ENCODE measurements at regions not wholly inside any gene's neighbourhood (a gene's known extent, or its start where the extent isn't known, plus 50 kb on each side); places are given as distances from the start of the nearest gene placed in this dataset.

DNA sequence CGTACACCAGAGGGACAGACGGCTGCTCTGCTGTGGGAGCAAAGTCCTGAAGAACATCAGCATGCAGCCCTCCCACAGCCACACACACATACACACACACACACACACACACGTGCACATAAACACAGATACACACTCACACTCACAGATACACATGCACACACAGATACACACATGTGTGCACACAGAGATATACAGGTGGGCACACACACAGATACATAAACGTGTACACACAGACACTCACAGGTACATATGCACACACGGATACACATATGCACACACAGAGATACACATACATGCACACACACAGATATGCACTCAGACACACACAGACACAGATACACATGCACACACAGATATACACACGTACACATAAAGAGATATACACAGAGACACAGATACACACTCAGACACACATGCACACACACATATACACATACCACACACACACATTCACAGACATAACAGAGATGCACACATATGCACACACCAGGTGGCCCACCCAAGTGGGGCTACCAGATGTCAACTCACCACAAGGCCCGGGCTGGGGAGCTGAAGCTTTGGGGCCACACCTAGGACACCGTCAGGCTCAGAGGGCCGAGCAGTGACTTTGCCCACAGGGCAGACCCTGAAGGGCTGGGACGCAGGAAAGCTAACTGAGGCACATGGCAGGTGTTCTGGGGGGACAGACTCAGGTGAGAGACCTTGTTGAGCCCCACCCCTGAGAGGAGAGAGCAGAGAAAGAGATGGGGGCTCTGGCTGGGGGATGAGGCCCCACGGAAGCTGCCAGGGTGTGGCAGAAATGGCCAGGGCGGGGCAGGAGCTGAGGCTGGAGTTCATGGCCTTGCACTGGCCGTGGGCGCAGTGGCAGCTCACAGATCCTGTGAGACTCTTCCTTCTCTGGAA, 148.6 kb upstream of the PPP1R26 start:
- in situ Hi-C loops (cut with HindIII; ENCODE audit: low sequenced_read_pairs), result no loop called here

DNA sequence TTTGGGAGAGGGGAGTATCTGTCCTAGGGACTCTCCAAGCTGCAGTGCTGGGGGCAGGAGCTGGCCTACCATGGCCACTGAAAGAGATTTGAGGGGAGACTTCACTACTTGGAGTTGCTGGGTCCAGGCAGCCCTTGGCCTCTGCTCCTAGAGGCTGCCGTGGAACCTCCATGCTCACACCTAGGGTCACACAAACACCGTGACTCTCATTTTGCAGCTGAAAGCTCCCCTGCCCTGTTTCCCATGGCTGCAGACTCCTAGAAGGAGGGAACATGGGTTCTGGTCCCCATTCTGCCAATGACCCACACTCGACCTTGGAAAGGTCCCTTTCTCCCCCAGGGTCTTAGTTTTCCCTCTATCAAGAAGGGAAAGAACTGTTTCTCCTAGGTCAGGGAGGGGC, 147.1 kb upstream of the PPP1R26 start:
- in situ Hi-C loops (cut with HindIII; ENCODE audit: low sequenced_read_pairs), result no loop called here

DNA sequence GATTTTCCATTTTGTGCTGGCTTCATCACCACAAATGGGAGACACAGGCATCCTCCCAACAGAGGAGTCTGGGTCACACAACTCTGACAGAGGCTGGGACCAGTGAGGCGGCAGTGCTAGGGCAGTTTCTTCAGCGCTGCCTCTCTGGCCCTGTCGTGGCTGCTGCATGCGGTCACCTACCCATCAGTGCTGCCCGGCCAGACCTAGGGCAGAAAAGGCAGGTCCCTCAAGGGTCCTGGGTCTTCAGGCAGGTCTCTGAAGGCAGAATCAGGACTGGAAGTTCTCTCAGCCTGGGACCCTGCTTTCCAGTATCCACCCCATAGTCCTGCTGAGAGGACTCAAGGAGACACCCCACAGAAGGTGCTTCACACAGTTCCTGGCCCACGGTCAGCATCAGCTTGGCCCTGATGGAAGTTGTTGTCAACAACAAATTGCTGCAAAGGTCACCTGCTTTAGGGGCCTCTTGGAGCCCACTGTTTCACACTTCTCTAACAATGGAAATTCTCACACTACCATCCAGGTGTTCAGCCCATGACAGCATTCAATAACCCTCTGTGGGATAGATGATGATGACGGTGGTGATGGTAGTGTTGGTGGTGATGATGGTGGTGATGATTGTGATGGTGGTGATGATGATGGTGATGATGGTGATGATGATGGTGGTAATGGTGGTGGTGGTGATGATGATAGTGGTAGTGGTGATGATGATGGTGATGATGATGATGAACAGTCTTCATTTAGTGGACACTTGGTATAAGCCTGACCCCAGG, 146.4 kb upstream of the PPP1R26 start:
- in situ Hi-C loops (cut with HindIII; ENCODE audit: low sequenced_read_pairs), result no loop called here

DNA sequence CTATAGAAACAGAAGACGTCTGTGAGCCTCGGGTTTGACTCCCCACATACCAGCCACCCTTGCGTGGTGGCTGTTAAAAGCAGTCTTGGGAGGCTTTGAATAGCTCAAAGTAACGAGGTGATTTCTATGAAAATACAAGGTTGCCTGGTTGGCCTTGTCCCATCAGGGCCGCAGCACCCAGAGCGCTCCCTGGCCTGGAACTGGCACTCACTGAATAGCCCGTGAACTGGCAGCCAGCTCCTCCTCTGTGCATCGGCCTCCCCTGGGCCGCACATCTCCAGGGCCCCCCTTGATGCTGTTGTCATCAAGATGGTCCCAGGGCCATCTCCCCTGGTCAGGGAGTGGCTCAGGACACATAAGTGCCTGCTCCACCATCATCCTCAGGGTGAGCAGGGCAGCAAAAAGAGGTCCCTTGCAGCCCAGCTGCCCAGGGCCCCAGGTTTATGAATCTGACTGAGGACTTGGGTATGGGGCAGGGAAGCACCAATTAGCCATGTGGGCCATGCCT, 144.6 kb upstream of the PPP1R26 start:
- in situ Hi-C loops (cut with HindIII; ENCODE audit: low sequenced_read_pairs), result no loop called here

DNA sequence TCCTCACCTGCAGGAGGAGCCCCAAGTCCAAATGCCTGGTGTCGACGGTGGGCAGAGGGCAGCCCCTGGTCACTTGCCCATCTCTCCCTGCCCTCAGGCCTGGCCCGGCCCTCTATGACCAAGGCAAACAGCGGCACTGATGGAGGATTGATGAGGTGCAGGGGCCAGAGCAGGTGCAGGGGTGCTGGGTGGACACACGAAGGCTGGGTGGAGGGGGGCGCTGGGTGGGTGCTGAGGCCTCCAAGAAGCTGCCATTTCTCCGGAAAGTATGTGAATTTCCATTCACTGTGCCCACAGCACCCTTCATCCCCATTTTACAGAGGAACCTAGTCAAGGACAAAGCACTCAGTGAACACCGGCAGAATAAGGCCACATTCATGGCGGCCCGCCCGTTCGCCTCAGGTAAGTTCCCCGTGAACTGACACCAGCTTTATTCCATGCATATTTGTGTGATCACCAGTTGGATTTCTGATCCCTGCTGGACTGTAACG, 143.8 kb upstream of the PPP1R26 start:
- in situ Hi-C loops (cut with HindIII; ENCODE audit: low sequenced_read_pairs), result no loop called here

DNA sequence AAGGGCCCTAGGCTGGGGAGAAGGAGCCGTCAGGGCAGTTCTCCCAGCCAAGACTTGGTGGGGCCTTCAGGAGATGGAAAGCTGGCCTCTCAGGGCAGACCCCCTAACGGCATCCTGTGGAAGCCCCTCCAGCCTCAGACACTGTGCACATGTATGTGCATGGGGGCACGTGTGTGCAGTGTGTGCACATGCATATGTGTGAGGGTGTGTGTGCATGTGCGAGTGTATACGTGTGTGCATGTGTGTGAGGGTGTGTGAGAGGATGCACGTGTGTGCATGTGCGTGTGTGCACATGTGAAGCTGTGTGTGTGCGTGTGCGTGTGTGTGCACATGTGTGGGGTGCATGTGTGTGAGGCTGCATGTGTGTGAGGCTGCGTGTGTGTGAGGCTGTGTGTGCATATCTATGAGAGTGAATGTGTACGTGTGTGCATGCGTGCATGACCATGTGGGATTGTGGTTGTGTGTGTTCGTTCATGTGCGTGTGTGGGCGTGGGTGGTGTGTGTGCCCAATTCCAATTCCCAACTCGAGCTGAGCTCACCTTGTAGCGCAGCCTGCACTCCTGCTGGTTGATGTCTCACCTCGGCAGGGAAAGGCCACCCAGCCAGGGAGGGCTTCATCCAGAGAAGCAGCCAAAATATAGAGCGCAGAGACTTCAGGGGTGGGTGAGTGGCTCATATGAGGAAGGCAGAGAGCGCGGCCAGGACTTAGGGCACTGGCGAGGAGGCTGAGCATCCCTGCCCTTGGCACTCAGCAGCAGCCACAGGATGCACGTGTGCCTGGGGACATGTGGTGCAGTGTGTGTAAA, 142.7 kb upstream of the PPP1R26 start:
- in situ Hi-C loops (cut with HindIII; ENCODE audit: low sequenced_read_pairs), result no loop called here

DNA sequence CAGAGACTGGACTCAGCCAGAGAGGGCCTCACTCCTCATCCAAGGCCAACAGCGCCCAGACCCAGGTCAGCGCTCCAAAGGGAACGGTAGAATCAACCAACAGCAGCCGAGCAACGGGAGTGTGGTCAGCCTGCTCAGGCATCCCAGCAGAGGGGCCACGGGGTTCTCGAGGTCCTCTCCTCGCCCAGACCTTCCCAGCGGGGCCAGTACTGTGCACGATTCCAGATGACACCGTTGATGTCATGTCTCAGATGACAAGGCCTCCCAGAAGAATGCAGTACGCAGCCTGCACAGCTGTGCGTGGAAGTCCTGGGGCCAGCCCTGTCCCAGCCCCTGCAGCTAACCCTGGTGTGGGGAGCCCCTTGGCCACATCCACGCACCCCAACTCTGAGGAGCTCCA, 141.0 kb upstream of the PPP1R26 start:
- in situ Hi-C loops (cut with HindIII; ENCODE audit: low sequenced_read_pairs), result no loop called here

DNA sequence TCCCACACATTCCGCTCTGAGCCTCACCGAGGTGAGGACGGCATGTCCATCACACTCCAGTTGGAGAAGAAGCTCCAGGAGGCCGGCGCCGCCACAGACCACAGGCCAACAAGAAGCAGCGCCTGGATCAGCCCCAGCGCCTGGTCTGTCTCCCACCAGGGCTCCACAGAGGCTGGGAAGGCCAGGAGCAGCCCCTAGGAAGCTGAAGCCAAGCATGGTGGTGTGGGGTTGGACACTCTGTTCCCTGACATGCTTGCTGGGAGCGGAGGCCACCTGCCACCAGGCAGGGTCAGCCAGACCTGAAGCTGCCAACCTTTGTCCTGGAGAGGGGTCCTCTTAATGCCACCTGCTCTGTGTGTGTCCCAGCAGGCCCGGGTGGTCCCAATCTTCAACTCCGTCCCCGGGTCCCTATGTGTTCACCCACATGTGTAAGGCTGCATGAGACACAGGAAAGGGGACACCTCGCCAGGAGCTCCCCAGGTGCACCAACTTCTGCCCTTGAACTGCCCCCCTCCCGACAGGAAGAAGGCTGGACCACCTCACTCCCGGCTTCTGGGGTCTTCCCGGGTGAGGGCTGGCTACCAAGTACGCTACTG, 140.1 kb upstream of the PPP1R26 start:
- in situ Hi-C loops (cut with HindIII; ENCODE audit: low sequenced_read_pairs), result no loop called here

DNA sequence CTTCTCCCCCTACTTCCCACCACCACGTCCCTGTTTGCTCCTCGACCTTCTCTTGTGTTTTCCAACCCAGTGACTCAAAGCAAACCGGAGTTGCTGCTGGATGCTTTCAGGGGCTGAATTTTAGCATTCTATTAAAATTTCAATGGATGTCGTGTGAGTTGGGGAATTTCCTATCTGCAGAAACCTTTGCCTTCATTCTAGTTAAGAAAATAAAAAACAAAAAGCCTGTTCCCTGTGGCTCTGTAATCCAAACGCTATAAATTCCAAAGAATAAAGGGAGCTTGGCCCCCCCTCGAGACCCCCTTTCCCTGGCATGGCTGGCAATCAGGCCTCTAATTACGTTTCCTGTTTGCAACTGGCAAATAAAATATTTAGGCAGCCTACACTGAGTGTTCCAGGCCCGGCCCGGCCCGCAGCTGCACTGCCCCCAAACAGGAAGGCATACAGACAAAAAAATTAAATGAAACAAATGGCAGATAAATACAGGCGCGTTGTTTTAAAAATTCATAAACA, 139.4 kb upstream of the PPP1R26 start:
- in situ Hi-C loops (cut with HindIII; ENCODE audit: low sequenced_read_pairs), result no loop called here

DNA sequence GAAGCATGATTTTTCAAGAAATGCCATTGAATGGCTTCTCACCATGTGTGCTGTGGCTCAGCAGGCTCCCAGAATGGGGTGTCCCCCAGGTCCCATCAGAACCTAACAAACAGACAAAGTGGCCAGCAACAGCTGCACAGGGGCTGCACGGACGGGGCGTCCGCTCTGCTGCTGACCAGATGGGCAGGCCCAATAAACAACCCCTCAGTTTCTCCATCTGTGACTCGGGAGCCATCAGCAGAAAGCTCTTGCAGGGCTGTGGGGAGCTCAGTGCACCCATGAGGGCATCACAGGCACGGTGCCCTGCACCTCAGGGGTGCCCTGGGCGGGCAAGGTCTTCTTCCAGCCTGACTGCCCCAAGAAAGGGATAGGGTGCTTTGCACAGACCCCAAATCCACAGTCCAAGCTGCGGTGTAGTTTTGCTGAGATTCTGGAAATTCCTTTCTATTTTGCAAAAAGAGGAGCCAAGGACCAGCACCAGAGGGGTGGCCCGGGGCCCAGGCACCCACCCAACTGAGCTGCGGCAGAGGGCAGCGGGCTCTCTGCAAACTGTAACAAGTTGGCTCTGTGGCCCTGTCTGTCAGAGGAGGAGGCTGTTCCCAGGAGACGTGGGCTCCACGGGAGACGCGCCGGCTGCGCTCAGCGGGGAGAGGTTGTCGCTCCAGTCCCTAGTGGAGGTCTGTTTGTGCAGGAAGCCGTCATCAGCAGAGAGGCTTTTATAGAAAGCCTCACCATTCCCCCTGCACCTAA, 138.7 kb upstream of the PPP1R26 start:
- in situ Hi-C loops (cut with HindIII; ENCODE audit: low sequenced_read_pairs), result no loop called here

DNA sequence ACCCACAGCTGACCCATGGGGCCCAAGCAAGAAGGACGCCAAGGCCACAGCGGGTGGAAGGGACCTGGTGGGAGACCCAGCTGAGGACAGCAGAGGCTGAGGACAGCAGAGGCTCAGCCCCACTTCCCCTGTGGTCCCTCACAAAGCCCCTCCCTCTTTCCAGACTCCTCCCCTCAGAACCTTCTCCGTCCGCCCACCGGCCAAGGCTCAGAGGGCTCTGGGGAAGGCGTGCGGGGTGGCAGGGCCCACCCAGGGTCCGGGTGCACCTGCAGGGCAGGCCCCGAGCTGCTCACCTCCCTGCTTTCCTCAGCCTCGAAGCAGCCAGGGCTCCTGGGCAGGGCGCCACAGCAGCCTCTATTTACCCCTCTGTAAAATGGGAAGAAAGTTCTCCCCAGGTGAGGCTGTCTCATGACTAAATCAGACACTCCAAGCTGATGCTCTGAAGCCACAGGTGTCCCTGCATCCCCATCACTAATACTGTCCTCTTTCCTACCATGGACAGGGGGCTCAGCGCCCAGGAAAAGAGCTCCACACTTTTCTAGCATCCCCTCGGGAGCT, 137.9 kb upstream of the PPP1R26 start:
- in situ Hi-C loops (cut with HindIII; ENCODE audit: low sequenced_read_pairs), result no loop called here

DNA sequence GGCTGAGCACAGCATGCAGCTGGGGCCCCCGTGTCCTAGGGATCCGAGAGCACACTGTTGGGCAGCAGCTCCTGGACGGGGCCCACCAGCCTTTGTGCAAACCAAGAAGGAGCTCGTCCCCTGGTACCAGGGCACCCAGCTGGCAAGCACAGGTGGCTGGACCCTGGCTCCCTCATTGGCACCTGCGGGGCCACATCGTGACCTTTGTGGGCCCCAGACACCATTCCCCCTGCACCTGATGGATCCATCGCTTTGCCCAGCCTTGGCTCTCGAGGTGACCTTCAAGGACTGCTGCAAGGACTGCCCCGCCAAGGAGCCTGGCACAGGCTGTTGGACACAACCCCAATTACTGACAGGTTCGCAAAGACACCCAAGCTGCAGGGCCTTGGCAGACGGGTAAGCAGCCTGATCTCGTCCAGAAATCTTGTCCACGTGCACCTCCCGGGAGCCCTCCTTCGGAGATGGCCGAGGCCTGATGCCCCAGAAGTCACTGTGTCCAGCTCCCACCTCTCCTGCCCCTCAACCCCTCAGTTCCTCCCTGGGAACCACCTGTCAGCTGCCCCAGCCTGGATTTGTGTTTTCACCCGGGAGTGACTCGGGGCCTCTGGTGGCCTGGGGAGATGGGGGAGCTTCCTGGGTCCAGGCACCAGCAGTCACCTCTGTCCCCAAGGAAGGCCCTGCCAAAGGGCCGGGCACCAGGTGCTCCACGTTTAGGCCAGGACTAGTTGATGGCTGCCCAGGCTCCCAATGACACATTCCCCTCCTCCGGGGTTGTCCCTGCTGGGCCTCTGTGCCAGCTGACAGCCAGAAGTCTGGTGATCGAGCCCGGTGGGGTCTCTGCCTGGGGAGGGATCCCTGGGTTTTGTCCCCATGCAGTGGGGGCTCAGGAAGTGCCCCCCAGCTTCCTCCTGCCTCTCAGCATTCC, 137.1 kb upstream of the PPP1R26 start:
- in situ Hi-C loops (cut with HindIII; ENCODE audit: low sequenced_read_pairs), result no loop called here

DNA sequence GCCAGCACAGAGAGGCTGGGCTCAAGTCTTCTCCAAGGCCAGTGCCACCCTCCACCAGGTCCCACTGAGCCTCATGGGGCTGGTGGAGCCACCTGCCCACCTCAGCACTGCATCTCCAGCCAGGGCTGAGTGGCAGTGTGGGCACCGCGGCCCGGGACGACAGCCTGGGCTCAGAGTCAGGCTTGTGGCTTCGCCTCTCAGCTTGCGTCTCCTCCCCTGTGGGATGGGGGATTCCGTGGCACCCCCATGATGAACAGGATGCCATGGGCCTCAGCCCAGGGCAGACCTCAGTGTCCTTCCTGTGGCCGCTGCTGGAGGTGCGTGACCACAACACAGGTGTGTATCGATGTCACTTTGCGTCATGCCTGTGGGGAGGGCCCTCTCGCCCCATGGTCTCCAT, 136.4 kb upstream of the PPP1R26 start:
- in situ Hi-C loops (cut with HindIII; ENCODE audit: low sequenced_read_pairs), result no loop called here

DNA sequence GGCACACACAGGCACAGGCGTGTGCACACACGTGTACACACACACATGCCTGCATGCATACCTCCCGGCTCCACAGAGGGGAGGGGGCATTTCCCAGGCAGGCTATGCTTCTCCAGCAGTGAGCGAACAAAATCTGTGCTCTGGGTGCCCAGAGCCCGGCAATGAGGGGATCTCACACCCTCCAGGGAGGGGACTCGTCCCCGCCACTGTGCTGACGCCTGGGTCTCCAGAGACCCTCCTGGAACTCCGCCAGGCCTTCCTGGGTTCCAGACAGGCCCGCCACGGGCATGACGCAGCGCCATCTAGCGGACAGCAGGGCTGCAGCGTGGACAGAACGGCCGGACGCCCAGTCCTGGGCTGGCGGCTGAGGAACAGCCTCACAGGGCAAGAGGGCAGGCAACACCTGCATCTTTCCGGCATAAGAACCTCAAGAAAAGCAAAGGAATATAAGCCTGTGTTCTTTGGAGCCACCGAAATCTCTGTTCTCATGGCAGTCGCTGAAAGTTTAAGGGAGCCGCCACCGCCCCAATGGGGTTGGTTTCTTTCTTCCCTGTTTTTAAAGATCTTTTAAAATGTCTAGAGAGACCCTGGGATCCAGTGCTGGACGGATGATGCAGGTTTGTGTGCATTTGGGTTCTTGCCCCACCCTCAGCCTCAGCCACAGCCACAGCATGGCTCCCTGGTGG, 135.6 kb upstream of the PPP1R26 start:
- in situ Hi-C loops (cut with HindIII; ENCODE audit: low sequenced_read_pairs), result no loop called here

DNA sequence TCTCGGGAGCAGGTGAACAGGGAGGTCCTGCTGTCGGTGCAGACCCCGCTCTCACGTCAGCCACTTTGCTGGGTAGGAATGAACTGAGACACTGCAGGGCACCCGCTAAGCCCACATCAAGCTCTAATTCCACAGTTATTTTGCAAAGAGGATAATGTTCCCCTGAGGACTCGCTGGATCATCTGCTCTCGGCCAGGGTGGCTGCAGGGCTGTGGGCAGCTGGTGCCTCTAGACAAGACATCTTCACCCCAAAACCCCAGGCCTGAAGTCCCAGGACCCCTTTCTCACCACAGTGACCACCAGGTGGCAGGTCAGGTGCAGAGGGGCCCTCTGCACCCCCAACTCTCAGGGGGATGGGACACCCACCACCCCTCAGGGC, 135.1 kb upstream of the PPP1R26 start:
- in situ Hi-C loops (cut with HindIII; ENCODE audit: low sequenced_read_pairs), result no loop called here

DNA sequence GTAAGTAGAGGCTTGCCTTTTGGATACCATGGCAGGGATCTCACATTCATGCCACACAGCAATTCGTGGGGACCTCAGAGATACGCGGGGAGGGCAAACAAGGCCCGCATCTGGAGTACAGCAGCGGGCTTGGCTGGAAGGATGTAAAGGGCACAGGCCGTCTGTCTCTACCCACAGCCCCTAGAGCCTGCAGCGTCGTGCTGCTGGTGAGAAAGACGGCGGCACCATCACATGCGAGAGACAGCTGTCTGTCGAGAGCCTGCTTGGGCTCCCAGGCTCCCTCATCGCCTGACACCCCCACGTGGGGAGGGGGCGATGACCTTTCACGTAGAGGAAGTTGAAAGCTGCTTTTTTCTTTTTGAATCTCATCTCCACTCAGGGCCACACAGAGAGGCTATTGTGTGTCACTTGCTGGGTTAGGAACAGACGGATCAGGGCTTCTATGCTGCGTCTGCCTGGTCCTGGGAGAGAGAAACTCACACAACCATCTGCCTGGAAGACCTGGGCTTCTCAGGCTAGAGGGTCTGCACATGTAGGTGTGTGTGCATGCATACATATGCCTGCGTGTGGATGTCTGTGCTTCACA, 134.6 kb upstream of the PPP1R26 start:
- in situ Hi-C loops (cut with HindIII; ENCODE audit: low sequenced_read_pairs), result no loop called here

DNA sequence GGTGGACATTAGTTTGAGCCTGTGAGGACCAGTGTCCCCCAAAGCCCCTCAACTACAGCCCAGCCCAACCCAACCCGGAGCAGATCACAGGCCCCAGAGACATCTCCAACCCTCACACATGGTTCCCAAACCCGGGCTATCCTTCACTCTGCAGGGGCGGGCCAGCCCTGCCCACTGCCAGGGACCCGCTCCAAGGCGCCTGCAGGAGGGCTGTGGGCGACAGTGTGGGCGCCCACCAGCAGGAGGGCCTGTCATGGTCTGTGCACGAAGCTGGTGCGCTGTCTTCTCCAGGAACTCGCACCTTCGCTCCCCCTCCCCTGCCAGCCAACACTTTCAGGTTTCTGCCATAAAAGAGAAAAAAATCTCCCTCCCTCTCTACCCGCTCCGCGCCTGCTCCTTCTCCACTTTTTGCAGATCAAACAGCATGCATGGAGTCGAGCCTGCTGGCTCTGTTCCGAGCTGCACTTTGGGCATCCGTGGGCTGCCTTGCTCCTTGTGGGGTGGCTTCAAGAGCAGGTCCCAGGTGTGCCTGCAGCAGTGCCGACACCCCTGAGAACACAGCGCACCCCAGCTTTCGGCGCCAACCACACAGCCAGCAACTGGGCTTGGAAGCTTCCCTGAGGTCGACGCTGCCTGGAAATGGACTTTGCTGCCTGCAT, 133.7 kb upstream of the PPP1R26 start:
- in situ Hi-C loops (cut with HindIII; ENCODE audit: low sequenced_read_pairs), result no loop called here

Measured in DLD1 (cell line).